IMR-90 (cell line): ENCODE measurements at regions not wholly inside any gene's neighbourhood (a gene's known extent, or its start where the extent isn't known, plus 50 kb on each side); places are given as distances from the start of the nearest gene placed in this dataset.

Experiments used
- ATAC-seq: fragments of 200-7000 bp; cut with Tn5 transposase; 2 replicates; pipeline ENCODE4 v1.9.1; 2020; ENCODE audit warnings: low read depth, mild to moderate bottlenecking, moderate library complexity
- BruUV-seq: library from RNA; stranded (reverse); fragments of 400-500 nt; replicated peaks from 2 replicates; lab custom pipeline; 2021; lab: Mats Ljungman, UMichigan
- CTCF ChIA-PET: fragments of 300-600 bp; formaldehyde crosslinking; extraction: SDS; loops from one replicate; lab custom pipeline; 2021; ENCODE audit warnings: antibody characterized with exemption; lab: Yijun Ruan, JAX
- POLR2A ChIA-PET: fragments of 300-600 bp; sonication (Branson Sonifier 250); formaldehyde crosslinking; loops from one replicate; lab custom pipeline; 2022; ENCODE audit warnings: antibody characterized with exemption; ENCODE audit not compliant: unreplicated experiment; lab: Charles Lee
- DNase-seq: peaks from one replicate; pipeline ENCODE4 v3.0.0; 2013
- H2AFZ ChIP-seq: replicated peaks from 2 replicates; pipeline ENCODE3; 2013; ENCODE audit warnings: low read length, mild to moderate bottlenecking; ENCODE audit not compliant: poor library complexity
- H2AK5ac ChIP-seq: 2 replicates; pipeline ENCODE4 v1.6.1; 2013; ENCODE audit warnings: low read depth, low read length, inconsistent platforms
- H2AK9ac ChIP-seq: replicated peaks from 2 replicates; pipeline ENCODE3; 2013; ENCODE audit warnings: mild to moderate bottlenecking, low read depth, low read length, moderate library complexity; ENCODE audit not compliant: poor library complexity
- H2BK120ac ChIP-seq: 2 replicates; pipeline ENCODE4 v1.6.1; 2013; ENCODE audit warnings: low read depth, low read length, inconsistent platforms
- H2BK15ac ChIP-seq: 3 replicates; pipeline ENCODE4 v1.6.1; 2013; ENCODE audit warnings: low read depth, low read length, inconsistent platforms
- H2BK20ac ChIP-seq: 2 replicates; pipeline ENCODE4 v1.6.1; 2013; ENCODE audit warnings: low read depth, mild to moderate bottlenecking, inconsistent platforms, low read length, moderate library complexity
- H2BK5ac ChIP-seq: 2 replicates; pipeline ENCODE4 v1.6.1; 2013; ENCODE audit warnings: mild to moderate bottlenecking, low read depth, low read length, inconsistent platforms; ENCODE audit not compliant: poor library complexity, severe bottlenecking
- H3K14ac ChIP-seq: replicated peaks from 2 replicates; pipeline ENCODE4 v1.6.1; 2013; ENCODE audit warnings: low read depth, low read length, inconsistent platforms
- H3K18ac ChIP-seq: 2 replicates; pipeline ENCODE4 v1.6.1; 2013; ENCODE audit warnings: low read depth, low read length, control low read depth
- H3K23ac ChIP-seq: 2 replicates; pipeline ENCODE4 v1.6.1; 2013; ENCODE audit warnings: low read depth, low read length, inconsistent platforms
- H3K27ac ChIP-seq: 2 replicates; pipeline ENCODE4 v1.5.1; 2013; ENCODE audit warnings: mild to moderate bottlenecking, control low read depth, low read length; ENCODE audit not compliant: insufficient read depth
- H3K27me3 ChIP-seq: 2 replicates; pipeline ENCODE4 v1.6.1; 2013; ENCODE audit warnings: low read length; ENCODE audit not compliant: control insufficient read depth, insufficient read depth
- H3K36me3 ChIP-seq: 2 replicates; pipeline ENCODE4 v1.6.1; 2013; ENCODE audit warnings: low read length, mixed read lengths; ENCODE audit not compliant: control insufficient read depth, insufficient read depth
- H3K4ac ChIP-seq: 2 replicates; pipeline ENCODE4 v1.6.1; 2013; ENCODE audit warnings: low read depth, low read length, inconsistent platforms
- H3K4me1 ChIP-seq: 2 replicates; pipeline ENCODE4 v1.6.1; 2013; ENCODE audit warnings: low read length, mixed read lengths; ENCODE audit not compliant: control insufficient read depth, insufficient read depth
- H3K4me2 ChIP-seq: 2 replicates; pipeline ENCODE4 v1.6.1; 2013; ENCODE audit warnings: low read depth, mild to moderate bottlenecking, control low read depth, low read length, moderate library complexity
- H3K4me3 ChIP-seq: 2 replicates; pipeline ENCODE4 v1.5.1; 2013; ENCODE audit warnings: low read depth, mild to moderate bottlenecking, control low read depth, low read length, moderate library complexity; ENCODE audit not compliant: insufficient read depth
- H3K56ac ChIP-seq: 2 replicates; pipeline ENCODE4 v1.6.1; 2013; ENCODE audit warnings: low read length, inconsistent platforms; ENCODE audit not compliant: insufficient read depth; ENCODE audit errors: extremely low read depth
- H3K79me1 ChIP-seq, 2 experiments: 2 replicates each; pipeline ENCODE4 v1.6.1; 2013; ENCODE audit warnings: low read length in 2 of 2, inconsistent platforms in 1 of 2, low read depth in 1 of 2
- H3K9ac ChIP-seq: 2 replicates; pipeline ENCODE4 v1.6.1; 2013; ENCODE audit warnings: low read depth, low read length, control low read depth
- H3K9me1 ChIP-seq: 2 replicates; pipeline ENCODE4 v1.6.1; 2013; ENCODE audit warnings: low read length, inconsistent platforms; ENCODE audit not compliant: insufficient read depth
- H3K9me3 ChIP-seq: 2 replicates; pipeline ENCODE4 v1.6.1; 2013; ENCODE audit warnings: low read length; ENCODE audit not compliant: control insufficient read depth, insufficient read depth
- H4K20me1 ChIP-seq: 2 replicates; pipeline ENCODE4 v1.6.1; 2013; ENCODE audit warnings: low read length, inconsistent platforms; ENCODE audit not compliant: insufficient read depth
- H4K5ac ChIP-seq: 2 replicates; pipeline ENCODE4 v1.6.1; 2013; ENCODE audit warnings: mild to moderate bottlenecking, low read depth, low read length, control low read depth
- H4K8ac ChIP-seq, 2 experiments: 2 replicates each; pipeline ENCODE4 v1.6.1; 2013; ENCODE audit warnings: low read depth in 2 of 2, low read length in 2 of 2, control low read depth in 1 of 2, inconsistent platforms in 1 of 2
- H4K91ac ChIP-seq: 2 replicates; pipeline ENCODE4 v1.6.1; 2013; ENCODE audit warnings: low read depth, low read length, inconsistent platforms; ENCODE audit not compliant: insufficient read depth
- BHLHE40 ChIP-seq: fragments of 150-350 bp; IDR thresholded peaks from 2 replicates; pipeline ENCODE4 v1.6.1; 2016; ENCODE audit warnings: mild to moderate bottlenecking, low read depth, low read length
- CEBPB ChIP-seq: IDR thresholded peaks from 2 replicates; pipeline ENCODE4 v1.6.1; 2012; ENCODE audit warnings: low read depth, low read length, improper control_type of control experiment
- CHD1 ChIP-seq: IDR thresholded peaks from 2 replicates; pipeline ENCODE4 v1.6.1; 2012; ENCODE audit warnings: low read depth, low read length, improper control_type of control experiment
- CTCF ChIP-seq: conservative IDR thresholded peaks from 2 replicates; pipeline ENCODE4 v1.5.1; 2012; ENCODE audit warnings: mild to moderate bottlenecking, low read depth, low read length, improper control_type of control experiment
- ELK1 ChIP-seq: fragments of 150-350 bp; IDR thresholded peaks from 2 replicates; pipeline ENCODE4 v1.6.1; 2016; ENCODE audit warnings: low read depth, mild to moderate bottlenecking, low read length, moderate library complexity, borderline replicate concordance
- FOS ChIP-seq: fragments of 150-350 bp; IDR thresholded peaks from 2 replicates; pipeline ENCODE4 v1.6.1; 2016; ENCODE audit warnings: low read depth, low read length
- MAFK ChIP-seq: IDR thresholded peaks from 2 replicates; pipeline ENCODE4 v1.6.1; 2012; ENCODE audit warnings: low read depth, low read length, improper control_type of control experiment
- MAZ ChIP-seq: IDR thresholded peaks from 2 replicates; pipeline ENCODE4 v1.6.1; 2012; ENCODE audit warnings: low read depth, mild to moderate bottlenecking, low read length, improper control_type of control experiment, moderate library complexity, borderline replicate concordance
- MXI1 ChIP-seq: IDR thresholded peaks from 2 replicates; pipeline ENCODE4 v1.6.1; 2012; ENCODE audit warnings: low read depth, mild to moderate bottlenecking, low read length, moderate library complexity, borderline replicate concordance
- NFE2L2 ChIP-seq: fragments of 150-350 bp; IDR thresholded peaks from 2 replicates; pipeline ENCODE4 v1.6.1; 2016; ENCODE audit warnings: low read depth, mild to moderate bottlenecking, low read length
- POLR2A ChIP-seq: IDR thresholded peaks from 2 replicates; pipeline ENCODE4 v1.6.1; 2012; ENCODE audit warnings: mild to moderate bottlenecking, low read depth, low read length
- RAD21 ChIP-seq: IDR thresholded peaks from 2 replicates; pipeline ENCODE4 v1.6.1; 2012; ENCODE audit warnings: low read length, improper control_type of control experiment
- RCOR1 ChIP-seq: IDR thresholded peaks from 2 replicates; pipeline ENCODE4 v1.6.1; 2012; ENCODE audit warnings: mild to moderate bottlenecking, low read length, improper control_type of control experiment; ENCODE audit not compliant: insufficient replicate concordance
- RFX5 ChIP-seq: IDR thresholded peaks from 2 replicates; pipeline ENCODE4 v1.8.0; 2012; ENCODE audit warnings: low read depth, mild to moderate bottlenecking, low read length, moderate library complexity
- SMC3 ChIP-seq: fragments of 150-350 bp; IDR thresholded peaks from 2 replicates; pipeline ENCODE4 v1.6.1; 2016; ENCODE audit warnings: low read depth, mild to moderate bottlenecking, antibody characterized with exemption, low read length, moderate library complexity
- dilution Hi-C: fragments of 300-500 bp; cut with HindIII; formaldehyde crosslinking; loops from one replicate; pipeline ENCODE4 v1.14.3; 2018; ENCODE audit warnings: low sequenced_read_pairs; ENCODE audit not compliant: unreplicated experiment
- in situ Hi-C: fragments of 300-500 bp; cut with MboI; formaldehyde crosslinking; loops from 3 replicates; pipeline ENCODE4 v1.14.3; 2019; ENCODE audit warnings: low sequenced_read_pairs, inconsistent platforms, mixed read lengths
- intact Hi-C: fragments of 100-400 bp; cut with micrococcal nuclease; formaldehyde crosslinking; loops from 2 replicates; pipeline ENCODE4 v1.10.0; 2022
- TF ChIP-seq, protein P1 (sequence below): fragments of 150-350 bp; IDR thresholded peaks from 2 replicates; pipeline ENCODE4 v1.6.1; 2017; ENCODE audit warnings: mild to moderate bottlenecking, antibody characterized with exemption, low read length, low read depth

GRCh38 chr18:22847392-22847791, 85.7 kb upstream of the RBBP8 start:
- no peaks in the 10 kb centered on the region for H3K27me3 ChIP-seq
- peak; percentile 51 for DNase-seq

More at GRCh38 chr18:22847392-22847791, 85.7 kb upstream of the RBBP8 start:
- H3K9me3 ChIP-seq = no peaks in the 10 kb centered on the region
- no peak overlapping the region for H3K4ac ChIP-seq
- H3K4me1 ChIP-seq = no peaks in the 10 kb centered on the region; the same call in 1 of the 2 replicates
- no peak overlapping the region for H2AK9ac ChIP-seq
- no peak overlapping the region for H4K5ac ChIP-seq
- peak; percentile 81 for ATAC-seq
- intact Hi-C loops (no loop called here), dilution Hi-C loops (no loop called here), in situ Hi-C loops (no loop called here)
- no peak overlapping the region for H3K9ac ChIP-seq
- H3K4me3 ChIP-seq = no peak overlapping the region
- no peak overlapping the region for H4K91ac ChIP-seq
- TF ChIP-seq FOS (no peak), MXI1 (no peak), CHD1 (no peak), CEBPB (no peak), RFX5 (no peak), POLR2A (no peak), SMC3 (no peak), BHLHE40 (no peak), RCOR1 (no peak), ELK1 (no peak), MAFK (no peak), MAZ (no peak), NFE2L2 (no peak), CTCF (no peak), RAD21 (no peak)
- TF ChIP-seq, protein P1, sequence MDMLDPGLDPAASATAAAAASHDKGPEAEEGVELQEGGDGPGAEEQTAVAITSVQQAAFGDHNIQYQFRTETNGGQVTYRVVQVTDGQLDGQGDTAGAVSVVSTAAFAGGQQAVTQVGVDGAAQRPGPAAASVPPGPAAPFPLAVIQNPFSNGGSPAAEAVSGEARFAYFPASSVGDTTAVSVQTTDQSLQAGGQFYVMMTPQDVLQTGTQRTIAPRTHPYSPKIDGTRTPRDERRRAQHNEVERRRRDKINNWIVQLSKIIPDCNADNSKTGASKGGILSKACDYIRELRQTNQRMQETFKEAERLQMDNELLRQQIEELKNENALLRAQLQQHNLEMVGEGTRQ = no peak
- no peak overlapping the region for H2BK15ac ChIP-seq
- H2BK20ac ChIP-seq = no peak overlapping the region
- no peak overlapping the region for H3K14ac ChIP-seq
- H3K56ac ChIP-seq = no peak overlapping the region
- ChIA-PET CTCF (interaction anchor here (0.5 to 1.1 kb wide), 2 partner anchors 29 to 553 kb away, joined by 3 read pairs; no protein-coding TSS in a partner anchor), POLR2A (interaction anchor here (0.6 kb wide), 1 partner anchor 30 kb away, joined by 3 read pairs; no protein-coding TSS in a partner anchor)
- H3K9me1 ChIP-seq = no peaks in the 10 kb centered on the region
- no peak overlapping the region for H2BK120ac ChIP-seq
- BruUV-seq = no TSS peak
- H3K4me2 ChIP-seq = peak overlapping the region; percentile 78
- H2AFZ ChIP-seq = no peak overlapping the region
- peak overlapping the region; percentile 79 for H2BK5ac ChIP-seq
- H3K23ac ChIP-seq = no peak overlapping the region
- H3K27ac ChIP-seq = no peak overlapping the region
- H3K79me1 ChIP-seq = no peaks in the 10 kb centered on the region
- H3K36me3 ChIP-seq = no peaks in the 10 kb centered on the region
- H4K8ac ChIP-seq = no peak overlapping the region
- peak overlapping the region; percentile 56; the same call in 1 of the 2 replicates for H3K18ac ChIP-seq
- no peaks in the 10 kb centered on the region for H4K20me1 ChIP-seq
- no peak overlapping the region for H2AK5ac ChIP-seq
